ENCODE measurements at regions not wholly inside any gene's neighbourhood (a gene's known extent, or its start where the extent isn't known, plus 50 kb on each side); places are given as distances from the start of the nearest gene placed in this dataset.

DNA sequence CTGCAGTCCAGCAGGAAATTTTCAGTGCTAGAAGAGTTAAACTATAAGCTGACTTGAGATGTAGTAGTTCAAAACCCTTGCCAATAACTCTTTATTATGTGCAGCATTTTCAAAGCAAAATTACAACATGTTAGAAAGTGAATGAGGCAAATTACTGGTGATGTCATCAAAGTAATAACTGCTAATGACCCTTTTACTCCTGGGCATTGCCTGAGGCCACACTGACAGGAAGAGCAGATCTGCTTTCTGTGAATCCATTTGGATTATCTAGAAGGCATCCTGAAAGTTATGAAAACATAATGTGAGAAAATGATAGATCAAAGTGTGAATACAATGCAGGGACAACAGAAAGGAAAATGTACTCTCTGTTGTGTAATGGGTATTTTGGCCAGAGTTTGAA, 139.6 kb upstream of the TRIB2 start:
- no peak for DNase-seq

DNA sequence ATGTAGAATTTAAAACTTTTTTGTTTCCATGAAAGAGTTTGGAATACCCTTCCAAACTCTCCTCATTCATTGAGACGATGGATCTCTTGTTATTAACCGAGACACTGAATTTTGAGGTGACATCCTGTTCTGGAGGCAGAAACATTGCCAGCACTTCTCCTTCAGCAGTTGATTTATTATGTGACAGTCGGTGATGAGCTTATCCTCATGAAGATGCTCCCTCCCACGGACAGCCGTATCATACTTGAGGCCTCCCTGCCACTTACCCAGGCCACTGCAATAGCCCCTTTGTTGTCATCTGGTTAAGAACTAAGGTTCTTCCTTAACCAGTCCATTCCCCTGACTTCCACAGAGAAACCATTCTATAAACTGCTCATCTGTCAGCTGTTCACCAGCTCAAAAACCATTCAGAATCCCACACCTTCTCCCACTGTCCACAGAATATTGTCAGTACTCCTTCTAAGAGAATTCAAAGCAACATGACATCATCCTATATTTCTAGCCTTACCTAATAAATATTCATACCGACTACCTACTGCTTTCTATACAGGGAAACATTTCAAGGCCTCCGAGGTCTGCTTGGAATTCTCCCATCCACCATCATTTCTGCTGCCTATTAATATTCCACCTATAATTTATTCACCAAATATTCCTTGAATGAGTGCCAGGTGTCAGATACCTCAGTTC, 139.0 kb upstream of the TRIB2 start:
- DNase-seq: no peak

DNA sequence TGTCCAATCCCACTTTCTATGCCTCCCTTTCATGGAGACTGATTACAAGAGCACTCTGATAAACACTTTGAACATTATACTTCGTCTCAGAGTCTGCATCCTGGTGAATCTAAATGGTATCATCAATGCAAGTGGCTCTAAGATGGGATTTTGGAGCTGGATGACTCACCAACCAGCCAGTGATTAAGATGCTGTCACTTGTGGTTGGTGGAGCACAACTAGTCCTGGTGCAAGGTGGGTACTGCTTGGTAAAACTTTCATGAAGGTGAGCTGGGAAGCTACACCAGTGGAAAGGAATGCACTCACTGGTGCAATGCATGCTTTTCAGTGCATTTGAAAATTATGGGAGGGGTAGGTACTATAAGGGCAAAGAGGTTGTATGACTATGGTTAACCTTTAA, 137.7 kb upstream of the TRIB2 start:
- DNase-seq: no peak

DNA sequence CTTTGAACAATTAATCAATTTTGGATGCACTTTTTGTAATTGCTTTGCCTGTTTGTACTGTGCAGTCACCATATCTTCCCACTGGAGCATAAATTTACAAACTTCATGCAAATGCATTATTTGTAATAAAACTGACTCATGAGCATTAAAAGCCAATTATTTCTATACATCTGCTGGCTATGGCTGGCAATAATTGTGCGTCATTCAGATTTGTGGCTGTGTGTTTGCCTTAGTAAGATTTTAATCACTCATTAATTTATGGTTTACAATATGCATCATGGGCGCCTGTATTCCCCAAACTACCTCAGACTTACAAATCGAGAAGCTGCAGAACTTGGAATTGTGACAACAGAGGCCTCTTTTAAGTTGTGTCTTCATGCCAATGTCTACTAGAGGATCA, 132.4 kb upstream of the TRIB2 start:
- no peak for DNase-seq

DNA sequence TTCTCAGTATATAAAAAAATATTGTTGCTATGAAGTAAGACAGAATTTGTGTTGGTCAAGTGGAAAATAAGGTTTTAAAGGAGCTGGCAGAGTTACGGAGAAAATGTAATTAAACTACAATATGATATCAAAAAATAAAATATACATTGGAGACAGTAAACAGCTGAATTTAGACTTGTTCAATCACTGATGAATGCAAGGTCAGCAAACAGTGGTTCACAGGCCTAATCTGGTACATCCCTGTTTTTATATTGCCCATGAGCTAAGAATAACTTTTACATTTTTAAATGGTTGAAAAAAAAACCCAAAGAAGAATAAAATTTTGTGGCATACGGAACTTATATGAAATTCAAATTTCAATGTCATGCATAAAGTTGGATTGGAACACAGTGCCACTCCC, 131.0 kb upstream of the TRIB2 start:
- no peak for DNase-seq

DNA sequence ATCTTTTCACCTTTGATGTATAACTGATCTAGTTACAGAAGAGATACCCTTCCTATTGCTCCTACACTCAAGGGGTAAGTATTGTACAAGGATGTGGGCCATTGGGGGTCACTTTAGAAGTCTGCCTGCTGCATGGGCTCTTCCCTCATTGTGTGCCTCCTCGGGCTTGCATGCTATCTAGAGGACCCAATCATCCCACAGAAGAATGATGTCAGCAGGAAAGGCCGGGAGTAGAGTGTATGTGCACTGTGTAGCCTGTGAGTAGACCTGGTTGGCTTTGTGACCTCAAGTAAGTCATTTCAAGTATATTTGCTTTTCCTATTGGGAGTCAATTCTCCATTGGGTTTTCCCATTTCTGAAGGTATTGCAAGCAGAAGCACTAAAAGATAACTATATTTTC, 129.5 kb upstream of the TRIB2 start:
- DNase-seq: no peak

DNA sequence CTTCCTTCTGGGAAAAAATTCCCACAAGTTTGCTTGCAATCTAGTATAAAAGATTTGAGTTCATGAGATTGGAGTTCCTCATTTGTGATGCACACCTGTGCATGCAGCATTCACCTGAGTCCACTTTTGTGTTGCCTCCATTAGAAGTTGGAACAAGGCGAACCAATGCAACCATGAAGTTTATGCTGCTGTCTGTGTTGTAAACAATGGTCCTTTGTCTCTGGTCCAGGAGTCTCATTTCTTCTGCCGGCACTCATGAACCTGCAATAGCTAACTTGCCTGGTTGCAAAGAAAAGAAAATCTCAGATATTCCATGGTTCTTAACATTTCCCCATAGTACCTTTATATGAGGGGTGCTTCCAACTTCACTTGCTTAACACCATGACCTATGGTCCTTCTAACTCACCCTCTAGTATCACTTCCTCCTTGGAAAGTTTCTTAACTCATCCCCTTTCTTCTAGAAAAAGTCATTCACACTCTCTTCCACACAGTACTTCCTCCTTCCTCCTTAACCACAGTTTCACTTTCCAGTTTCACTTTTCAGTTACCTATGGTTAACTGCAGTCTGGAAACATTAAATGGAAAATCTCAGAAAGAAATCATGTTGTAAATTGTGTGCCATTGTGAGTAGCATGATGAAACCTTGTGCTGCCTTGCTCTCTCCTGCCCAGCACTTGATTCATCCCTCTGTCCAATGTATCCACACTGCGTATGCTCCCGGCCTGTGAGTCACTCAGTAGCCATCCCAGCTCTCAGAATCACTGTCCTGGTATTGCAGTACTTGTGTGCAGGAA, 128.8 kb upstream of the TRIB2 start:
- no peak for DNase-seq

DNA sequence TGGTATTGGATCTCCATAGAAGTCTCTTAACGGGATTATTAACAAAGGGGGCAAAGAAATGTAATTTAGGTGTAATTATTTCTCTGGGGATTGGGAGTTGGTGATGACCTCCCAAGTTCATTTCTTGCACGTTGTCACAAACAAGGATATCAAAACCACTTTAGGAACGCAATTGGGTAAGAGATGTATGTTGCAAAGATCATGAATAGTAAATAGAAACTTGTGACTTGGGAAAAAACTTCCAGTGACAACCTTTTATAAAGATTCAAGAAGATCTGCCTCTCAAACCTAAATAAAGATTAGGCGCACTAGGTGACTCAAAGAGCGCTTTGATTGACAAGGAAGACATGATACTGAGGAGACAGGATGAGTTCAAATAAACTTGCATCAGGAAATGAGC, 127.8 kb upstream of the TRIB2 start:
- no peak for DNase-seq

DNA sequence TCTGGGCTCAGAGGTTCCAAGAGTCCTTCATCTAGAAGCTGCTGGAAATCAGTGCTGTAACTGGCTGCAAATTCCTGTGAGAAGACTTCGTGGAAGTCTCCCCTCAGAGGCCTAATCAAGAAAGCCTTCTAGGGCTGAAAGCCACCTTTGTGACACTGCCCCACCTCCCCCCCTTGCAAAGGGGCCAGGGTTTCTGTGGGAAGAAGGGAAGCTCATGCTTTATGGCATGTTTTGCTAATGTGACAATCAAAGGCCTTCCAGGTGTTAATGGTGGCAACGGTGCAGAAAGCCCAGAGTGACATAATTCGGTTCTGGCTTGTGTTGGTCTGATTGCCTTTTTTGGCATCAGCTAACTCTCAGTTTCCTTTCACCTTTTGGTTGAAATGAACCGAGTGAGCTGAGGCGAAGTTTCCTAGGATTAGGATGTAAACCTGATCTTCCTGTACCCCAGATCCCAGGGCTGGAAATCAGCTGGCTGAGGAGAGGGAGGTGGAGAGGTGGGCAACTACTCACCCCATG, 126.9 kb upstream of the TRIB2 start:
- DNase-seq: no peak

DNA sequence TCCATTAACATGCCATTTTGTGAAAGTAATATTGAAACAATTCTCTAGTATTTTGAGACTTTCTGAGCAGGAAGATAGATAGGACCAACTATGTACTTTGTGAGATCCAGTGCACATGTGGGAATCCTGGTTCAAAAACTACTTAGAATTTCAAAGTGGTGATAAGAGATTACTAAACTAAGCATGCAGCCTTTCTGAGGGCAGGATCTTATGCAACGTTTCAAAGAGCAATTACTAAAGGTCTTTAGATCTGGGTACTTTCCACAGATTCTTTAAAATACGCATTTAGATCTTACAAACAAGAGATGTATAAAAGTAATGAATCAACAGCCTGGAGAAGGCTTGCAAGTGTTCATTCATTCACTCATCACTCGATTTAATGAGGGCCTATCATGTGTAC, 124.4 kb upstream of the TRIB2 start:
- DNase-seq: no peak

DNA sequence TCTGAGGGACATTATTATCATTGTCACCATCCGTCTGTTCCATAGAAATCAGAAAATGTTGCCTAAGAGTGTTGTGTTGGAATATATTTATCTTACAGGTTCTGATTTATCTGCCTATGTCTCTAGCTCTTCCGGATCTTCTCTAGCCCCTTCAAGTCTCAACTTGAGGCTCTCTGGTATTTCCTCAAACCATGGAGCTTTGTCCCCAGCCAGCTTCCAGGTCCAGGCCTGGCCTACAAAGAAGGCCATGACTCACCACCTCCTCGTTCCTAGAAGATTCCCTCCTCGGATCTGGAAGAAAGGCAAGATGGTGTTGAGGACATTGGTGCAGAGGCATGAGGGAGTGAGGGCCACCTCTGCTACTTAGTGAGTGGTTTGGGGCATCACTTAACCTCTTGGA, 122.1 kb upstream of the TRIB2 start:
- DNase-seq: no peak

DNA sequence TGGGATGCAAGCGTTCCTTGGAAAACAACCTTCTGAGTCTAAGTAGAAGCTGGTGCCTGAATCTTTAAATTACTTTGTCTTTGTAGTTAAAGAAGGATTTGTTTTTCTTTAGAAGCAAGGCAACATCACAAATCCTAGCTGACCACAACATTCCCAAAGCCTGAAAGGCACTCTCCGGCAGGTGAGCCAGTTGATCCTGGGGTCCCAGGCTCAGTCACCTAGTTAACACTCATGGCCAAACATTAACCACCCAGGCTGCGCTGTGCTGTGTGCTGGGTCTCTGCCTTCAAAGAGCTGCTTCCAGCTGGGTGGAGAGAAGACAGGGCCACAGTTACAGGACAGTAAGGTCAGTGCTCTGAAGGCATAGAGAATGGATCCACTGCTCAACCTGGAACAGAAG, 120.0 kb upstream of the TRIB2 start:
- no peak for DNase-seq

DNA sequence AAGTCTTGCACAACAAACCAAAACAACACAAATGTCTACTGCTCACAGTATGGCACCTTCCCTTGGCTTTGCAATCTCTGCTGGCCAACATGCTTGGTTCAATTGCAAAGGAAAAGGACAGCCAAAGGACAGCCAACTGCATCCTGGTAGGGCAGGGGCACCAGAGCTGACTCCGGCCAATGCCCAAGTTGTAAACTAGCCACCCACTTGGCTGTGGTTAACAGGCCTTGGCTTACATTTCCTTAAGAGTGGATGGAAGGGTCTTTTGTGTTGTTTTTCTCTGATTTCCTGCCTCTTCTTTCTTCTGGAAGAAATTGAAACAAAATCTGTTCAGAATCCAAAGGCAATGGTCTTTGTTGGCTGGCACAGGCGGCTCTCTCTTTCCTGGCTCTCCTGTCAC, 119.1 kb upstream of the TRIB2 start:
- DNase-seq: no peak

DNA sequence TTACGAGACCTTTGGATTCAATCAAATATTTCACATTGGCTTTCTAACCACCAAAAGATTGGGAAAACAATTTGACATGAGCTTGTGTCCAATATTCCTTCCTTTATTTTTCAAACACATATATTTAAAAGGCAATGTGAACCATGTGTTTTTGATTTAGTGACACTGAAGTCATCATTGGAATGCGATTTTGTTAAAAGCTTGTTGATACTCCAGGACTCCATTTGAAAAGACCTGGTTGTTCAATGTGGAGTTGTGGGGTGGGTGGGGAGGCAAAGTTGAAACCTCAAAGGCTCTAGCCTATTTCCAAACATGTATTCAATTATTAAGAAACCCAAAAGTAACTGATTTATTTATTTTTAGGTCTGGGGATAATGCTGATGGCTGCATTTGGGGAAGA, 114.1 kb upstream of the TRIB2 start:
- no peak for DNase-seq

DNA sequence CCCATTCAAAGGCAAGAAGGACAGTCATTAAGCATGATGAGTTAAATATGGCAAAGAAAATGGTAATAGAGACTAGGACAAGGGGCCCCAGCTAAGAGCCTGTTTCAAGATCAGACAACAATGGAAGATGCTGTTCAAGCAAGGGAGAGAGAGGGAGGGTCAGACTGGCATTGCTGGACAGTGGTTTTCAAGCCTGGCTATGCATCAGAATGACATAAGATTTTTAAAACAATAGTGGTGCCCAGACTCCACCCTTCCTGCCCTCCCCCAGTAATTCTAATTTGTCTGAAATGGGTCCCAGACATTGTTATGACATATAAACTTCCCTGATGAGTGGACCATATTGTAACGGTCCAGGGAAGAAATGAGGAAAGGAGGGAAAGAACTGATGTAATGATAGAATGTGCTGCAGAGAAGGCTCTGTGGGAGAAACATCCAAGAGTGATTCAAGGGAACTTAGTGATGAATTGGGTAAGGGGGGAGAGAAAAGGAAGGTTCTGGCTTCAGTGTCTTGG, 112.9 kb upstream of the TRIB2 start:
- DNase-seq: no peak

DNA sequence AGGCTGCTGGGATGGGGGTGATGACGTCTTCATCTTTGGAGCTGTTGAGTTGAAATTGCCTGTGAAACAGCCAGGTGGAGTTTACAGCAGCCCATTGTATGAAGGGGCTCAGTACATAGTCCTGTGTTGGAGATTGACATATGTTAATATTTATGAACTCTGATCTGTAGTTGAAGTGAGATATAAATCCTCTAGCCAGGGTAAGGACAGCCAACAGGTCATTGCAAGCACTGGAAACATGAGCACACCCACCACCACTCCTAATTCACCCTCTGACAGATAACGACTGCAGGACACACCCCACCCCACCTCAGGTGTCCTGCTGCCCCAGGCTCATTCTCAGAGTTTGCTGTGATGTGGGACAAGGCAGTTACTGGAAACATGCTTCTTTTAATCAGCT, 112.4 kb upstream of the TRIB2 start:
- no peak for DNase-seq

DNA sequence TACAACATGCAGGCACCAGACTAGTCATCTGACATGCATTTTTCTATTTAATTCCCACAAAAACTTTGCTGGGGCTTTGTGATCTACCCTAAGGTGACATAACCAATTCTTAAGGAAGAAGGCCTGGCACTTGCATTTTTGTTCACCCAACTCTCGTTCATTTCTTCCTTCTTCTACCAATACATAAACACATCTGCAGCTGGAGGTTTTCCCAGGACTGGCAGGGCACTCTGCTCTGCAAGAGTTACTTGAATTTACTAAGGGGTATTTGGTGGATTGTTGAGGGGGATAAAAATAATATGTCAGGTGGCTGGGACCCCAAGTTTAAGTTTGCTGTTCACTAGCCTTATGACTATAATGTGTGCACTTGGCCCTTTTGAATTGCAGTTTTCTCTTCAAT, 111.4 kb upstream of the TRIB2 start:
- no peak for DNase-seq

DNA sequence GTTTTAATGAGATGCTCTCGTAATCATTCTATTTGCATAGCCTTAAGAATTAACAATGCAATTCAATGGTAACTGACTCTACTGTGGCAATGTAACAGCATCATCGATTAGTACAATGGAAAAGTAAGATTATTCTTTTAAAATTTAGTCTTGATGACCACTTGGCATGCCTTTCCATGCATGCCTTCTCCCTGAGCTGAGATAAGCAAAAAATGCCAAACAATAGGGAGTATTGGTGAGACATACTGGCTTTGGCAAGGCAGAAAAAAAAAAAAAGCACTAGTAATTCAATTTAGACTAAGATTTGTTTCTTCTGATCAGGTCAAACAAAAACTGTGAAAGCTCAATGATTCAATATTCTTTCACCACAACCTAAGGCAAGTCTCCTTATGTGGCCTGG, 110.8 kb upstream of the TRIB2 start:
- no peak for DNase-seq

DNA sequence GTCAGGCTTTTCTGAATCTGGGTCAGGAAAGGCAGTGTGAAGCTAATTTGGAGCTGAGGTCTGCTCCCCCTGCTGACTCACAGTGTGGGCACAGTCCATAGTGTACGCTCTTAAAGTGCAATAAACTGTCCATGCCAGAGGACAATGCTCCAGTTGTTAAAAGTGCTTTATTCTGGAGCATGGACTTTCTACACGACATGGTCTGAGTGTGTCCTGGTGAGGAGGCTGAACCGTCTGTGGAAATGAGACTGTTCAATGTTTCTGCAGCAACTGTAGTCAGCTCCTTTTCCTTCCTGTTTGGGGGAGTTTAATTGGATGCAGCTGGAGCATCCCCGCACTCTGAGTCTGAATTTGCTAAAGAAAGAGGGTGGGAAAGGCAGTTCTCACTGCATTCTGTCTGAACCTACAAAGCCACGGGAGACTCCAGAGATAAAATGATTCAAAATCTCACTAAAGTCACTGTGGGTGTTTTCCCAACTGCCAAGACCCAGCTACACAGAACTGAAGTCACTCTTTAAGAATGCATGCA, 110.2 kb upstream of the TRIB2 start:
- DNase-seq: peak; percentile 2

DNA sequence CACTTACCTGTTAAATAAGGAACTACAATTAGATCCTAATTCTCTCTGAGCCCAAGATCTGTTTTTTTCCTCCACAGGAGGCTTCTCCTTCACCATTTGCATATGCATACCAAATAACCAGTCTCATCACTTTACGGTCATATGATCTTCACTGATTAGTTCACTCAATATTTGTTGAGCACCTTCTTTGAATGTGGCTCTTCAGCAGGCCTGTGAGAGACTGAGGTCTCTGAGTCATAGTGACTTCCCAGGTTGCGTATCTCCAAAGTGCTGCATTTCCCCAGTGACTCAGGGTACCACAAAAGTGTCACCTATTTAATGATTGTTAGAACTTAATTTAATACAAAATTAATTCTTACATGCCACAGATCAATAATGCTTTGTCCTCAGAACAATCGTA, 108.8 kb upstream of the TRIB2 start:
- no peak for DNase-seq

DNA sequence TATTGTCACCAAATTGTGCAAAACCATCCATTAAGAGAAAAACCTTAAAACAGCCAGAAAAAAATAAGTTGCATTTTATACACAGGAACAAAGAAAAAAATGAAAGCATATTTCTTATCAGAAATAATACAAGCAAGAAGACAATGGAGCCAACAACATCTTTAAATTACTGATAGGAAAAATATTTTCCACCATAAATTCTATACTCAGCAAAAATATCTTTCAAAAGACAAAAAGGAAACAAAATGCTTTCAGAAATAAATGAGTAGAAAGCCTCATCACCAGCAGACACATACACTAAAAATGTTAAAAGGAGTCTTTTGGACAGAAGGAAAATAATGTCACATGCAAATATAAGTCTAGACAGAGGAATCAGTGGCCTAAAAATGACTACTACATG, 106.4 kb upstream of the TRIB2 start:
- no peak for DNase-seq

DNA sequence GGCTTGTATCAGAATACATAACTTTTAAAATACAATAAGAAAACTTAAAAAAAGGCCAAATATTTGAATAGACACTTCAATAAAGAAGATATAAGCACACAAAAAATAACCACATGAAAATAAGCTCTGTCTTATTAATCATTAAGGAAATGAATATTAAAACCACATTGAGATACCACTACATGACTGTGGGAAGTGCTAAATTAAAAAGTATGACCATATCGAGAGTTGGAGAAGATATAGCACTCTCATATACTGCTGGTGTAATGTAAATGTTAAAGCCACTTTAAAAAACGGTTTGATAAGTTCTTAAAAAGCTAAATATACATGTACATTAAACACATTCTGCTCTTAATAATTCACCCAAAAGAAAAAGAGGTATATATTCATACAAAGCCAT, 104.6 kb upstream of the TRIB2 start:
- no peak for DNase-seq

DNA sequence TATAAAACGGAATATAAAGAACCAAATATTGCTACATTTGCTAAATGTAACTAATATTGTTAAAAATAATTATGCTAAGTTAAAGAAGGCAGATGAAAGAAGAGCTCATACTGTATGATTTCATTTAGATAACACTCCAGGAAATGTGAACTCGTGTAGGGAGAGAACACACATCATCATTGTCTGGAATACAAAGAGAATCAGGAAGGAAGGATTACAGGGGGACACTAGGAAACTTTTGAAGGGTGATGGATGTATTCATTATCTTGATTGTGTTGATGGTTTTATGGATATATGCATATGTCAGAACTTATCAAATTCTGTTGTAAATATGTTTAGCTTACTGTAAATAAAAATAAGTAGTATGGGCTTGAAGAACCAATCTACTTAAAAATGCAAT, 104.1 kb upstream of the TRIB2 start:
- DNase-seq: no peak

DNA sequence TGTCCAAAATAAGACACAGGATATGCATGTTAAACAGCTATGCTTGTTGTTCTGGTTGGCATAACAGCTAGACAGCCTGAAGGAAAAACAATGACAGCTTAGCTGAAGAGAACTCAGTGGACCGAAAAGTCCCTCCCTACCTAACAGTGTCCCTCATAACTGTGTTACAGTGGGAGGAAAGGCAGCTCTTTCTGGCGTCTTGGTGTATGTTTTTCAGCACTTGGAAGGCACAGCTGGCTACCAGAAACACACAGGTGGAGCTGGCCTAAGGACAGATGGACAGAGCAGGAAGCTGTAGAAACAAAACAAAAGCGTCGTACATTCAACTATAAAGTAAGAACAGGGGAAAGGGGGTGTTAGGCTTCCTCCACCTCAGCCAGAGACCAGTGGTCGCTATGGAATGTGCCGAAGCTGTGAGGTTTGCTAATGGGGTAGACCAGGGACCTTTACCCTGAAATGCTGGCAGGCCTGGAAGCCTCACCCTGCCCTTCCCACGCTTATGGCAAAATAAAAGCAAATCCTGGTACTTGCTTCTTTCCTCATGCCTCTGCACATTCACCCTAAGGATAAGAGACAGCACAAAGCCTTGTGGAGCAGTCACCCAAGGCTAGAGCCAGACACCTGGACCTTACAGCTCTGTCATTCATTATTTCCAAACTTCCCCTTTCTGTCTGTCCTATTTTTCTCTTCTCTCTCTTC, 103.5 kb upstream of the TRIB2 start:
- DNase-seq: no peak
